ENCODE measurements at regions not wholly inside any gene's neighbourhood (a gene's known extent, or its start where the extent isn't known, plus 50 kb on each side); places are given as distances from the start of the nearest gene placed in this dataset.
A peak's percentile ranks its signal among the peaks of the same experiment; 100 is the strongest.

DNA sequence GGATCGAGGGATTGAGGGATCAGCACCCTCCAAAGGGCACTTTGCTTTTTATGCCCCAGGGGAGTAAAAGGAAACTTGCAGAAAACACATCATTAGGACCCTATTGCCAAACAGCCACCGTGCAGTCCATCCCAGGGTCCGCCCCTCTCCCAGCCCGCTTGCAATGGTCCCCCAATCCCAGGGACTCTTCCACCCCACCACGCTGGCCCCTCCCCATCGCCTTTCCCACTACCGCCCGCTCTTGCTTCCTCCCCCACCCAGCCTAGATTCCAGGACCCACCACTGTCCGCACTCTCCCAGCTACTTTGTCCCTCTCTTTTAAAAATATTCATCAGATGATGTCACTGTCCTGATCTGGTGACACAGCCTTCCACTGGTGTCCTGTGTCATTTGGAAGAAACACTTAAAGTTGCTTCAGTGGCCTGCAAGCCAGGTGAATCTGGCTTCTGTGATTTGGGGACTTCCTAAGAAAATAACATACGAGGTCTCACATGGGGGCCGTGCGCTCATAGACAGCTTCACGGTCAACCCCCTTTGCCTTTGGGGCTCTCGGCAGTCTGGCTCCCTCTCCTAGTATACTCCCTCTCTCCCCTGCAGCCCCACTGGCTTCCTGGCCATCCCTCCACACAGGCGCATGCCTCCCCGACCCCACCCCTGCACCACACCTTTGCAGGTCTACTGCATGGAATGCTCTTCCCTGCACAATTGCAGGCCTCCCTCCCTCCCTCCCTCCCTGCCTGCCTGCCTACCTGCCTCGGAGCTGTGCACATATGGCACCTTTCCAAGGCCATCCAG lies 127.9 kb downstream of the RBFOX3 start:
- no peak for TF ChIP-seq CTCF (IDR thresholded peaks at IDR 0.05)
- TF ChIP-seq EP300 (IDR thresholded peaks at IDR 0.05), result 0 out of 5 replicates have a peak, but pooled peaks of 1 of the 2 experiments have one; percentile 22
- no peak for TF ChIP-seq RCOR1 (IDR thresholded peaks at IDR 0.05; ENCODE audit: low read depth, low read length)
- TF ChIP-seq POLR2A (IDR thresholded peaks at IDR 0.05; ENCODE audit: low read length), result no peak
- no peak for TF ChIP-seq MAX (IDR thresholded peaks at IDR 0.05)
- TF ChIP-seq ZFP36 (IDR thresholded peaks at IDR 0.05; ENCODE audit: borderline replicate concordance, partially characterized antibody), result no peak

Data from A549 (cell line).